Neural cell (in vitro differentiated cells): ENCODE measurements at regions not wholly inside any gene's neighbourhood (a gene's known extent, or its start where the extent isn't known, plus 50 kb on each side); places are given as distances from the start of the nearest gene placed in this dataset.

Experiments
- H2AFZ ChIP-seq: fragments of 200-600, 300-800 bp; sonication (generic), shearing (Covaris generic); 2 replicates; pipeline ENCODE4 v1.6.0; 2014; ENCODE audit warnings: low read depth, mild to moderate bottlenecking, antibody characterized with exemption, low read length, moderate library complexity
- H3F3A ChIP-seq: fragments of 200-600 bp; shearing (Covaris generic); 2 replicates; pipeline ENCODE4 v1.6.1; 2016; ENCODE audit warnings: mild to moderate bottlenecking, moderate library complexity, mixed read lengths, antibody characterized with exemption, low read length; ENCODE audit not compliant: insufficient read depth, poor library complexity, severe bottlenecking
- H3K27ac ChIP-seq: fragments of 200-600, 300-800 bp; sonication (generic), shearing (Covaris generic); 2 replicates; pipeline ENCODE4 v1.5.1; 2014; ENCODE audit warnings: mild to moderate bottlenecking, low read length, moderate library complexity
- H3K27me3 ChIP-seq: fragments of 300-800, 200-600 bp; sonication (generic), shearing (Covaris generic); 2 replicates; pipeline ENCODE4 v1.6.0; 2014; ENCODE audit warnings: mild to moderate bottlenecking, low read depth, low read length, moderate library complexity; ENCODE audit not compliant: insufficient read depth
- H3K36me3 ChIP-seq: fragments of 300-800, 200-600 bp; sonication (generic), shearing (Covaris generic); 2 replicates; pipeline ENCODE4 v1.5.1; 2014; ENCODE audit warnings: mild to moderate bottlenecking, antibody characterized with exemption, low read length, moderate library complexity; ENCODE audit not compliant: insufficient read depth
- H3K4me2 ChIP-seq: fragments of 300-800, 200-600 bp; sonication (generic), shearing (Covaris generic); 2 replicates; pipeline ENCODE4 v1.6.0; 2014; ENCODE audit warnings: mild to moderate bottlenecking, low read length
- H3K4me3 ChIP-seq: fragments of 300-800, 200-600 bp; sonication (generic), shearing (Covaris generic); 2 replicates; pipeline ENCODE4 v1.5.1; 2014; ENCODE audit warnings: mild to moderate bottlenecking, low read length, moderate library complexity
- H3K79me2 ChIP-seq: fragments of 200-600 bp; shearing (Covaris generic); replicated peaks from 2 replicates; pipeline ENCODE4 v1.6.0; 2014; ENCODE audit warnings: mild to moderate bottlenecking, low read length, moderate library complexity; ENCODE audit not compliant: insufficient read depth
- H3K9ac ChIP-seq: fragments of 300-800, 200-600 bp; sonication (generic), shearing (Covaris generic); 2 replicates; pipeline ENCODE4 v1.6.1; 2016; ENCODE audit warnings: mild to moderate bottlenecking, low read length, mixed read lengths
- H3K9me2 ChIP-seq: fragments of 200-600 bp; shearing (Covaris generic); 2 replicates; pipeline ENCODE4 v1.6.1; 2016; ENCODE audit warnings: mild to moderate bottlenecking, low read length, mixed read lengths; ENCODE audit not compliant: insufficient read depth
- H3K9me3 ChIP-seq: fragments of 200-600, 300-800 bp; sonication (generic), shearing (Covaris generic); 2 replicates; pipeline ENCODE4 v1.6.1; 2016; ENCODE audit warnings: mild to moderate bottlenecking, mixed run types, low read length, moderate library complexity, mixed read lengths
- H4K20me1 ChIP-seq: fragments of 200-600 bp; shearing (Covaris generic); 2 replicates; pipeline ENCODE4 v1.6.1; 2016; ENCODE audit warnings: mild to moderate bottlenecking, mixed run types; ENCODE audit not compliant: insufficient read depth
- EP300 ChIP-seq: fragments of 450-650 bp; conservative IDR thresholded peaks from 2 replicates; pipeline ENCODE4 v1.6.1; 2014; ENCODE audit warnings: antibody characterized with exemption, mild to moderate bottlenecking, moderate library complexity; ENCODE audit not compliant: poor library complexity, severe bottlenecking
- EZH2 ChIP-seq: fragments of 200-600, 300-800 bp; shearing (Covaris generic), sonication (generic); IDR thresholded peaks from 2 replicates; pipeline ENCODE4 v1.6.1; 2014; ENCODE audit warnings: antibody characterized with exemption, low read length, borderline replicate concordance, mild to moderate bottlenecking; ENCODE audit not compliant: insufficient read depth, poor library complexity, severe bottlenecking
- MXI1 ChIP-seq: fragments of 450-650 bp; conservative IDR thresholded peaks from 2 replicates; pipeline ENCODE4 v1.6.1; 2014; ENCODE audit warnings: antibody characterized with exemption, mild to moderate bottlenecking; ENCODE audit not compliant: poor library complexity, severe bottlenecking
- POLR2AphosphoS5 ChIP-seq: IDR thresholded peaks from 2 replicates; pipeline ENCODE4 v1.6.1; 2012
- RAD21 ChIP-seq: fragments of 450-650 bp; conservative IDR thresholded peaks from 2 replicates; pipeline ENCODE4 v1.6.1; 2014; ENCODE audit warnings: antibody characterized with exemption, mild to moderate bottlenecking, moderate library complexity
- SMC3 ChIP-seq: fragments of 450-650 bp; conservative IDR thresholded peaks from 2 replicates; pipeline ENCODE4 v1.6.1; 2014; ENCODE audit warnings: antibody characterized with exemption, mild to moderate bottlenecking, moderate library complexity; ENCODE audit not compliant: poor library complexity
- TAF1 ChIP-seq: IDR thresholded peaks from 2 replicates; pipeline ENCODE4 v1.6.1; 2012; ENCODE audit warnings: low read depth
- TF ChIP-seq, protein P1 (sequence below): fragments of 450-650 bp; IDR thresholded peaks from 2 replicates; pipeline ENCODE4 v1.5.1; 2014; ENCODE audit warnings: antibody characterized with exemption, mild to moderate bottlenecking, moderate library complexity; ENCODE audit not compliant: poor library complexity, severe bottlenecking
- TF ChIP-seq, protein P2 (sequence below): IDR thresholded peaks from 2 replicates; pipeline ENCODE4 v1.6.1; 2012; ENCODE audit warnings: borderline replicate concordance

DNA sequence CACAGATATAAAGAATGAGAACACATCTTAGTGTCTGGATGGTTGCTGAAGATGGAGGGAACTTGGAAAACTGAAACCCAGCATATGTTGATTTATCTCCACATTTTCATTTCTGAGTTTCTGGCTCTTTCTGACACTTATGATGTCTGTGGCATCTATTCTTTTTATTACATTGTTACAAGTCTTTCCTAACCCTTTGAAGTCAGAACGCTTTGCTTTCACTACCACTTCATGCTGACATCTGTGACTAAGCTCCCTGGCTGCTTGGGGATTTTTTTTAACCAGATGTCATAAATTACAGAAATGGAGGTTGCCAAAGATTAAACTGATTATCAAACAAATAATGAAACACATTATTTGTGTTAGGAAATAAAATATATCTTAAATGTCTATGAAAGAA, 188.7 kb downstream of the KITLG start:
- no peaks in the 10 kb centered on the region for H3F3A ChIP-seq
- no peak overlapping the region for H2AFZ ChIP-seq
- H3K36me3 ChIP-seq: no peaks in the 10 kb centered on the region
- H3K27me3 ChIP-seq: no peaks in the 10 kb centered on the region
- no peak overlapping the region for H3K4me2 ChIP-seq
- H3K27ac ChIP-seq: no peak overlapping the region
- no peak overlapping the region for H3K4me3 ChIP-seq
- H3K79me2 ChIP-seq: no peaks in the 10 kb centered on the region
- no peaks in the 10 kb centered on the region for H3K9me3 ChIP-seq
- TF ChIP-seq TAF1 (no peak), MXI1 (no peak), RAD21 (no peak), POLR2AphosphoS5 (no peak), EZH2 (no peak), SMC3 (no peak), EP300 (no peak)
- TF ChIP-seq, protein P1, sequence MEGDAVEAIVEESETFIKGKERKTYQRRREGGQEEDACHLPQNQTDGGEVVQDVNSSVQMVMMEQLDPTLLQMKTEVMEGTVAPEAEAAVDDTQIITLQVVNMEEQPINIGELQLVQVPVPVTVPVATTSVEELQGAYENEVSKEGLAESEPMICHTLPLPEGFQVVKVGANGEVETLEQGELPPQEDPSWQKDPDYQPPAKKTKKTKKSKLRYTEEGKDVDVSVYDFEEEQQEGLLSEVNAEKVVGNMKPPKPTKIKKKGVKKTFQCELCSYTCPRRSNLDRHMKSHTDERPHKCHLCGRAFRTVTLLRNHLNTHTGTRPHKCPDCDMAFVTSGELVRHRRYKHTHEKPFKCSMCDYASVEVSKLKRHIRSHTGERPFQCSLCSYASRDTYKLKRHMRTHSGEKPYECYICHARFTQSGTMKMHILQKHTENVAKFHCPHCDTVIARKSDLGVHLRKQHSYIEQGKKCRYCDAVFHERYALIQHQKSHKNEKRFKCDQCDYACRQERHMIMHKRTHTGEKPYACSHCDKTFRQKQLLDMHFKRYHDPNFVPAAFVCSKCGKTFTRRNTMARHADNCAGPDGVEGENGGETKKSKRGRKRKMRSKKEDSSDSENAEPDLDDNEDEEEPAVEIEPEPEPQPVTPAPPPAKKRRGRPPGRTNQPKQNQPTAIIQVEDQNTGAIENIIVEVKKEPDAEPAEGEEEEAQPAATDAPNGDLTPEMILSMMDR: no peak
- TF ChIP-seq, protein P2, sequence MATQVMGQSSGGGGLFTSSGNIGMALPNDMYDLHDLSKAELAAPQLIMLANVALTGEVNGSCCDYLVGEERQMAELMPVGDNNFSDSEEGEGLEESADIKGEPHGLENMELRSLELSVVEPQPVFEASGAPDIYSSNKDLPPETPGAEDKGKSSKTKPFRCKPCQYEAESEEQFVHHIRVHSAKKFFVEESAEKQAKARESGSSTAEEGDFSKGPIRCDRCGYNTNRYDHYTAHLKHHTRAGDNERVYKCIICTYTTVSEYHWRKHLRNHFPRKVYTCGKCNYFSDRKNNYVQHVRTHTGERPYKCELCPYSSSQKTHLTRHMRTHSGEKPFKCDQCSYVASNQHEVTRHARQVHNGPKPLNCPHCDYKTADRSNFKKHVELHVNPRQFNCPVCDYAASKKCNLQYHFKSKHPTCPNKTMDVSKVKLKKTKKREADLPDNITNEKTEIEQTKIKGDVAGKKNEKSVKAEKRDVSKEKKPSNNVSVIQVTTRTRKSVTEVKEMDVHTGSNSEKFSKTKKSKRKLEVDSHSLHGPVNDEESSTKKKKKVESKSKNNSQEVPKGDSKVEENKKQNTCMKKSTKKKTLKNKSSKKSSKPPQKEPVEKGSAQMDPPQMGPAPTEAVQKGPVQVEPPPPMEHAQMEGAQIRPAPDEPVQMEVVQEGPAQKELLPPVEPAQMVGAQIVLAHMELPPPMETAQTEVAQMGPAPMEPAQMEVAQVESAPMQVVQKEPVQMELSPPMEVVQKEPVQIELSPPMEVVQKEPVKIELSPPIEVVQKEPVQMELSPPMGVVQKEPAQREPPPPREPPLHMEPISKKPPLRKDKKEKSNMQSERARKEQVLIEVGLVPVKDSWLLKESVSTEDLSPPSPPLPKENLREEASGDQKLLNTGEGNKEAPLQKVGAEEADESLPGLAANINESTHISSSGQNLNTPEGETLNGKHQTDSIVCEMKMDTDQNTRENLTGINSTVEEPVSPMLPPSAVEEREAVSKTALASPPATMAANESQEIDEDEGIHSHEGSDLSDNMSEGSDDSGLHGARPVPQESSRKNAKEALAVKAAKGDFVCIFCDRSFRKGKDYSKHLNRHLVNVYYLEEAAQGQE: no peak
- H3K9me2 ChIP-seq: no peaks in the 10 kb centered on the region
- H3K9ac ChIP-seq: no peak overlapping the region
- H4K20me1 ChIP-seq: no peaks in the 10 kb centered on the region

DNA sequence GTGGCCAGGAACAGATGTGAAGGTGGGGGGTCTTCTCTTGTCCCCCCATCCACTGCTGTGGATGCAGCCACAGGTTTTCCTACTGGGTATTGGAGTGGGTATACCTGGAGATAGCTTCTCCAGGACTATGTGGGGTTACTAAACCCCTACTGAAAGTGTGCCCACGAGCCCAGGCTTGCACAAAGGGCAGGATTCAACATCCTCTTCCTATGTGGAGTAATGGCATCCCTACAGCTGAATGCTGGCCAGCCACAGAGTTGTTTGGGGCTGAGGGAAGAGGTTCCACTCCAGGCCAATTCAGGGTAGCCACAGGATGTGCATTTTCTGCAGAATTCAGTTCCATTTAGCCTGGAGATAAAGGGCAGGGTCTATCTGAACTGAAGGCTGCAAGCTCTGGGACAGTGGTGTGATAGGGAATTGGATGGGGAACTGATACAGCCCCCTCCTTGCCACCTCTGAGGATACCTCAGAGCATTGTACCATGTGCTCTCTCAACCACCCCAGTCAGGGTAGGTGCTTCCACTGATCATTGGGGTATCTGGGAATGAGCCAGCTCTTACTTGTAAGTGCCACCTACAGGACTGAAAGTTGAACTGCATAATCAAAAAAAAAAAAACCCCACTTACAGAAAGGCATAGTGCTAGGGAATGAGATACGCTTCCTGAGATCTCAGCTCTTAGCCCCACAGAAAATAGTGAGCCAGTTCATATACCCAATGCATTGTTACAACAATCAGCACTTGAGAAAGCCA, 187.1 kb downstream of the KITLG start:
- Histone ChIP-seq H3K27me3 (no peaks in the 10 kb centered on the region), H3K4me2 (no peak overlapping the region), H2AFZ (no peak overlapping the region), H3K79me2 (no peaks in the 10 kb centered on the region), H4K20me1 (no peaks in the 10 kb centered on the region), H3K4me3 (no peak overlapping the region), H3K9ac (no peak overlapping the region), H3K27ac (no peak overlapping the region), H3K36me3 (no peaks in the 10 kb centered on the region), H3K9me3 (no peaks in the 10 kb centered on the region), H3F3A (no peaks in the 10 kb centered on the region), H3K9me2 (no peaks in the 10 kb centered on the region)
- TF ChIP-seq, protein P2: no peak
- no peak for TF ChIP-seq TAF1
- no peak for TF ChIP-seq MXI1
- no peak for TF ChIP-seq EZH2
- no peak for TF ChIP-seq SMC3
- TF ChIP-seq EP300: no peak
- TF ChIP-seq, protein P1: no peak
